Mucosa of gallbladder (tissue), 1 donor: ENCODE measurements at regions not wholly inside any gene's neighbourhood (a gene's known extent, or its start where the extent isn't known, plus 50 kb on each side); places are given as distances from the start of the nearest gene placed in this dataset.

ENCODE experiments used
- DNase-seq: peaks from one replicate; pipeline ENCODE4 v3.0.0-alpha.2; 2020; ENCODE audit warnings: low spot score
- donor health status: DM: no; HTN: no; CAD: no.

DNA sequence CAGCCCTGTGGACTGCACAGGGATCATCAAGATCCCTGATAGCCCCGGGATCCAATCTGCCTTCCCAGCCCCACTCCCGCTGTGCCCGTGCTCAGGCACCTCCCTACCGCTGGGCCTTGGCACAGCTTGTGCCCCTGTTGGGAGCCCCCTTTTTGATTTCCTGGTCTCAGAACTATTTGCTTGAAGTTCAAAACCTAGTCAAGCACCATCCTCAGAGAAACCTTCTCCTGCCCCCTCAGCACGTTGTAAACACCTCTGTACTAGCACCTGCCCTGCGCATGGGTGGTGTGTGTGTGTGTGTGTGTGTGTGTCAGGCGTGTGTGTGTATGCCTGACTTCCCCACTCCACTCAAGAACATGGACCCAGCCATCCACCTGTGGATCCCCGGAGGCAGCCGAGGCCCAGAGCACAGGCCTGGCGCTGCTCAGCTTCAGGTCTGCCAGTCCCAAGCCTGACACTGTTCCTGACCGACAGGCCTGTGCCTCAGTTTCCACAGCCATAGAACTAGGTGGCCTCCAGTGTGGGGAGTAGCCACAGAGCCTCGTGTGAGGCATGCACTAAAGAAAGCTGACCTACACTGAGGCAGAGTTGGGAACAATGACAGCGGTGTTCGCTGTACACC lies 65.5 kb downstream of the ADRA2C start:
- no peak for DNase-seq

DNA sequence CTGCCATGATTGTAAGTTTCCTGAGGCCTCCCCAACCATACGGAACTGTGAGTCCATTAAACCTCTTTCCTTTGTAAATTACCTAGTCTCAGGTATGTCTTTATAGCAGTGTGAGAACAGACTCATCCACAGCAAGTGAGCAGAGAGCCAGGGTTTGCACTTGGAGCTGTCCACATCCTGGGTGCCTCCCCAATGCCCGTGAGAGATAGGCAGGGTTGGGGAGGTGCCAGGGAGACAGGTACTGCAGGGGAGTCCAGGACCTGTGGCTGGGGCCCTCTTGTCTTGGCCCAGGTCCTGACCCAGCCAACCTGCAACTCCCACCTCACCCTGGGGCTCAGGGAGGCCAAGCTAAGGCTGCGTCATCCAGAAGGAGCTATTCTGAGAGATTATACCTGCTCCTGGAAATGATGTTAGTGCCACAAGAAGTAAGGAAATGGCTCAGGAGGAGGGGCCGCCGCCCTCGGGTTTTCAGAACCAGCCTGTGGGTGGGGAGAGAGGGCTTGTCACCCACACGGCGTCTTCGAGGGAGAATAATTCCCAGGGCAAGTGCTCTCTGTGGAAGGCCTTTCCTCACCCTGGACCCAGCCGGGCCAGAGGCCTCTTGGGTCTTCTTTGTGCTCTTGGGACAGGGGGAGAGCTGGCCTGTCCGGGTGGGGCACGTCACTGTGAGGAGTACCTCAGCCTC lies 66.5 kb downstream of the ADRA2C start:
- DNase-seq = no peak

DNA sequence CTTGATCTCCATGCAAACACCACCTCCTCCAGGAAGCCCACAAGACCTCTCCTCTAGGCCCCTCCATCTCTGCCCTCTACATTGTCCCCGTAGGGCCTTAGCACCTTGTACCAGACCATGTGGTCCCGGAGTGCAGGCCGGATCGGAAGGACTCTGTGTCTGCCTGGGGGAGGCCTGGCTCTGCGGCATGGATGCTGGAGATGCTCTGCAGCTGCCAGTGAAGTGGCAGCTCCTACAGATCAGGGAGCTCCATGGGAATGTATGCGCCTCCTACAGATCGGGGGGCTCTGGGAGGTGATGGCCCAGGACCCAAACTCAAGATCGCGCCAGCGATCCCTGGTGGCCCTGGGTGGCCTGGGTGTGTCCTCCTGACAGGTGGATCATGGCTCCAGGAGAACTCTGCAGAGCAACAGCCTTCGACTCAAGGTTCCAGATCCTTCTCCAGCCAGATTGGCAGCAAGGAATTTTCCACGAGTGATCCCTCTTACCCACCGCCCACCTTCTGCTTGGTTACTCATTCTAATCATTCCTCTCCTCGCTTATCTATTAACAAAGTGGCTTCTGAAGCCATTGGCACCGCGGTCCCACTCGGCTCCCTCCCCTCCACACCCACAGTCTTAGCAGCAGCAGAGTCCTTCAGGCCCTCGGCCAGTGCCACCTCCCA lies 67.3 kb downstream of the ADRA2C start:
- no peak for DNase-seq

DNA sequence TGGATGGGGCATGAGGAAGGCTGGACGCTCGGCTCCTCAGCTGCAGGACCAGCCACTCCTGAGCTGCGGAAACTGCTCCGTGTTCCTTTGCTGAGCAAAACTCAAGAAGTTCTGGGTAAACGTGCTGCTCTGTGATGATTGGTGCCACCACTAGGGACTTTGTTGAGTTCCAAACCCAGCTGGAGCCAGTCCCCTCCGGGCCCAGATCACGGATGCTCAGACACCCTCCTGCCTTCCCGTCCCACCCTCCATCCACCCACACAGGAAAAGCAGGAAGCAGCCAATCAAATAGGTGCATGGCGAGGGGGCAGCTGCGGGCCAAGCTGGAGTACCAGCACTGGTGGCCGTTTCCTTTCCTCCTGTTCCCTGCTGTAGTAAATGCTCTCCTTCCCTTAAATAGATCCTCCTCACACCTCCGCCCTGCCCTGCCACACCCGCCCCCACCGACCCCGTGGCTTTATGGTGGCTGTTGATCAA lies 68.0 kb downstream of the ADRA2C start:
- no peak for DNase-seq

DNA sequence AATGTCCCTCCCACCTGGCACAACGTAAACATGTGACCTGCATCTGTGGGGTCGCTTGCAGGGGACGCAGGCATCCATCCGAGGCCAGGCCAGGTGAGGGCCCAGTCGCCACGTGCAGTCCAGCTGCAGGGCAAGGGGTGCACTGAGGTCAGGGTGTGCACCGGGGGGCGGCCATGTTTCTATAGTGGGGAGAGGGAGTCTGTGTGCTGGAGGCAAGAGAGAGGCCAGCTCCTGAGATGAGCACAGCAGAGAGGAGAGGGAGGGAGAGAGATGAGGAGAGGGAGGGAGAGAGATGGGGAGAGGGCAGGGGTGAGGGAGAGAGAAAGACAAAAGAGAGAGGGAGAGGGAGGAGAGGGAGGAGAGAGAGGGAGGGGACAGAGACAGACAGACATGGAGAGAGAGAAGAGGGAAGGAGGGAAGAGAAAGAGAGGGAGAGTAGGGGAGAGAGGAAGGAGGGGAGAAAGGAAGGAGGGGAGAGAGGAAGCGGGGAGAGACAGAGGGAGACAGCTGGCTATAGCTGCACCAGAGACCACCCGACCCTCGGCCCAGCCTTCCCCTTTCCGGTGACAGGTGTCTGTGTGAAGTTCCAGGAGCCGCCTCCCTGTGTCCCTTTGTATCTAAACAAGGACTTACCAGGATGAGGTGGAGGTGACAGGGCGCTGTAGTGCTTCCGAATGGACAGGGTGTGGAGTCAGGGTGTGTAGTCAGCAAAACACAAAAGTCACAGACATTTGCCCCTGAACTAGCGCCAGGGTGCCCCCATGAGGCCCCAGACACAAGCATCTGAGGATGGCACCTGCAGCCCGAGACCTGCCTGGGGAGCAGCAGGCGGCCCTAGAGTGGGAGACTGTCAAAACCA lies 68.7 kb downstream of the ADRA2C start:
- no peak for DNase-seq

DNA sequence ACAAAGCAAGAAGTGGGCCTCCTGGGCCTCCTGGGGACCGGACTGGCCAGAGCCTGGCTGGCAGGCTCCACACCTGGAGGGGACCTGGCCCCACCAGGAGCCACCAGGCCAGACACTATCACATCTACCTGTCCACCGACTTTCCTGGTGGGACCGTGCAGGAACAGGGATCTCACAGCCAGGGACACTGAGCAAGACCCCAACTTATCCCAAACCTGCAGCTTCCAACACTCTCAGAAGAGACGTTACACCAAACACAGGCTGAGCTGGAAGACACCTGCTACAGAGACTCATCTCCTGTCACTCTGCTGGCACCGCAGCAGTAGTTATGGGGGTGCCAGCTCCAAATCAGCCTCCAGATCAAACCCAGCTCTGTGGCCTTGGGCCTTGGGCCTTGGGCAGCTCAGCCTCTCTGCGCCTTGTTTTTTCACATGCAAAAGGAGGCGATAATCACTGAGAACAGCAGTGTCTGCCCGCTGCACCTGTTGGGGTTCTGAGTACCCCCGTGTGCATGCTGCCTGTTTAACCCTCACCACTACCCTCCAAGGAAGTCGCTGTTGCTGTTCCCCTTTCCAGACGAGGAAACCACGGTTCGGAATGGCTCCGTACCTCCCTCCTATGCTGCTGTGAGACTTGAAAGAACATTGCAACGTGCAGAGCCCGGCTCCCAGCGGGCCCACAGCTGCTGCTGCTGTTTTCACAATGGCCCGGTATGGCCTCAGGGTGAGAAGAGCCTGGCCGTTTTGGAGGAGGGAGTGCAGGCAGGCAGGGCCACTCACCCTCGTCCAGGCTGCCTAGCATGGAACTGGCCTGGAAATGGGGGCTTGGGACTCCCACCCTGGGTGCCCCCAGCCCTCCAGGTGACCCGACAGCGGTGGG lies 69.6 kb downstream of the ADRA2C start:
- no peak for DNase-seq

DNA sequence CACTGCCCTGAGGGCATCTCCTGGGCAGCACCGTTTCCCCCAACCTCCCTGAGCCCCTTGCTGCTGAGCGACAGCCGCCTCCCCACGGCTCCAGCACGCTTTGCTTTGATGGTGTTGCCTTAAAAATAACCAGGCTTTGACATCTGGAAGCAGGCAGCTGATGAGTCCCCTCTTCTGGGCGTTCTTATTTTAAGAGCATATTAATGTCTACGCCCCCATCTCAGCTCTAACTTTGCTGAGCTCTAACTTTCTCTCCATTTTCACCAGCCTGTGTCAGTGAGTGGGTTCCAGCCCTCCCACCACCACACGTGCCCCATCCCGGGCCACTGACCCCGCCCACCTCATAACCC lies 70.2 kb downstream of the ADRA2C start:
- DNase-seq = no peak

DNA sequence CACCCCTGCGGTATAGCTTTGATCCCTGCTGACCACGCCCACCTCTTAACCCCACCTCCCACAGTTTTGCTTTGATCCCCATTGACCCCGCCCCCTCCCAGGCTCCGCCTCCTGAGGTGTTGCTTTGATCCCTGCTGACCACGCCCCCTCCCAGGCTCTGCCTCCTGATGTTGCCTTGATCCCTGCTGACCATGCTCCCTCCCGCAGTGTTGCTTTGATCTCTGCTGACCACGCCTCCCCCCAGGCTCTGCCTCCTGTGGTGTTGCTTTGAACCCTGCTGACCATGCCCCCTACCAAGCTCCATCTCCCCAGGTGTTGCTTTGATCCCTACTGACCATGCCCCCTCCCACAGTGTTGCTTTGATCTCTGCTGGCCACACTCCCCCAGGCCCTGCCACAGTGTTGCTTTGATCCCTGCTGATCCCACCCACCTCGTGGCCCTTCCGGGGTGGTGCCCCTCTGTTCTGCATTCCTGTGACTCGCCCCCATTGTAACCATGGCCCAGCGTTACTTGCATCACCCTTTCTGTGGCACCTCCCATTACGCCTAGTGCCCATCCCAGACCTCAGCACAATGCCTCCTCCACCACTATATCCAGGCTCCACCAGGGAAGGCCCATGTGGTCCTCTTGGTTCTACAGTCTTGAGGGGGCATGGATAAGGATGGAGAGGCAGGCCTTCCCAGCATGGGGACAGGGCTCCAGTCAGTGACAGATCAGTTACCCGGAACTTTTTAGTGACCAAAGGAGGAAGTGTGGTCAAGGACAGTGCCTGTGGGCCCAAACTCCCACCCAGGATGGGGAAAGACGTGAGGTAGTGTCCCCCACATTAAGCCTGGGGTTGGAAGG lies 70.8 kb downstream of the ADRA2C start:
- DNase-seq = no peak

DNA sequence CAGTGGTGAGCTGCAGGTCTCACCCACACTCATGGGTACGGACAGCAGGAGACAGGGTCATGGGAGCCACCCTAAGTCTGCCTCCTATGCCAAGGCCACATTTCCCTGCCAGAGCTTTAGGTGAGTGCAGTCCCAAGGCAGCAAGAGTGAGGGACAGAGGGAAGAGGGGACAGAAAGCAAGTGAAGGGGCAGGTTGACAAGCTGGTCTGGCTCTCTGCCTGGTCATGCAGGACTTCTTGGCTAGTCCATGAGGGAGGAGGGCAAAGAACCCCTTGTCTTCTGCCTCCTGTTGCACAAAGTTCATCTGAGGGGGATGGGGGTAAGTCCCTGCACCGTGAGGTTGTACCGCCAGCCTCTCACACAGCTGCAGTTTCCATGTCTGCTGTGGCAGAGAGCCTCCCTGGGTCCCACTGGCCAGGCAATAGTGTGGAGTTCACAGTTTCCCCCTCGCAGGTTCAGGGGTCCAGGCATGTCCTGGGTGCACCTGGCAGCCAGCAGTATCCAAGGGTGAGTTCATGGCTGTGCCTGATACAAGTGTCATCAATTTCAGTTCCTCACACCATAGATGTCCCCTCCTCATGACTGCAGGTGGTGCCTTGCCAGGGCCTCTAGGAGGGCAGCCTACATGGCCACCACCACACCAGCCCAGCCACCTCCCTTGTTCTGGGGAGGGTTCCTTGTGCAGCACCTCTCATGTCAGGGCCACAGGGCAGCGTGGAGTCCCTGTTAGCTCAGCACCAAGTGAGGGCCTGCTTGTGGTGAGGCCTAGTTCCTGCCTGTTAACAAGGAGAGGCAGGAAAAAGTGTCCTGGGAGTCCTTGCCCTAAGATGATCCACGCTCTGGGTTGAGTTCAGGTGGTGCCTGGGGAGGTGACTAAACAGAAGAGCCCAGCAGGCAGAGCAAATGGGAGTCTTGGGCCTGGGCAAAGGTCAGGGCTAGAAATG lies 72.5 kb downstream of the ADRA2C start:
- no peak for DNase-seq

DNA sequence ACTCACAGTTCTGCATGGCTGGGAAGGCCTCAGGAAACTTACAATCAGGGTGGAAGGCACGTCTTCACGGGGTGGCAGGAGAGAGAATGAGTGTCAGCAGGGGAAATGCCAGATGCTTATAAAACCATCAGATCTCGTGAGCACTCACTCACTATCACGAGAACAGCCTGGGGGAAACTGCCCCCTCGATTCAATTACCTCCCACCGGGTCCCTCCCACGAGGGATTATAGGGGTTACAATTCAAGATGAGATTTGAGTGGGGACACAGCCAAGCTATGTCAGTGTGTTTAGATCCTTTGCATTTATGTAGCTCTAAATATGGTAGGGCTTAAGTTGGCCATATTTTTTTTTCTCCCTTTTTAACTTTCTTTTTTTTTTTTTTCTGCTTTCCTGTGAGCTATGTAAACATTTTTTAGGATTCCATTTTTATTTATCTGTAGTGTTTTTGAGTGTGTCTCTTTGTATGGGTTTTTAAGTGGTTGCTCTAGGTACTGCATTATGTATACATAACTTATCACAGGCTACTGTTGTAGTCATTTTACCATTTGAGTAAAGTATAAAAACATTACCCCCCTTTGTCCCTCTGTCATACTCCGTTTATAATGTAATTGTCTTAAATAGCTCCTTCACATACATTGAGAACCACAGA lies 79.0 kb downstream of the ADRA2C start:
- DNase-seq = no peak

DNA sequence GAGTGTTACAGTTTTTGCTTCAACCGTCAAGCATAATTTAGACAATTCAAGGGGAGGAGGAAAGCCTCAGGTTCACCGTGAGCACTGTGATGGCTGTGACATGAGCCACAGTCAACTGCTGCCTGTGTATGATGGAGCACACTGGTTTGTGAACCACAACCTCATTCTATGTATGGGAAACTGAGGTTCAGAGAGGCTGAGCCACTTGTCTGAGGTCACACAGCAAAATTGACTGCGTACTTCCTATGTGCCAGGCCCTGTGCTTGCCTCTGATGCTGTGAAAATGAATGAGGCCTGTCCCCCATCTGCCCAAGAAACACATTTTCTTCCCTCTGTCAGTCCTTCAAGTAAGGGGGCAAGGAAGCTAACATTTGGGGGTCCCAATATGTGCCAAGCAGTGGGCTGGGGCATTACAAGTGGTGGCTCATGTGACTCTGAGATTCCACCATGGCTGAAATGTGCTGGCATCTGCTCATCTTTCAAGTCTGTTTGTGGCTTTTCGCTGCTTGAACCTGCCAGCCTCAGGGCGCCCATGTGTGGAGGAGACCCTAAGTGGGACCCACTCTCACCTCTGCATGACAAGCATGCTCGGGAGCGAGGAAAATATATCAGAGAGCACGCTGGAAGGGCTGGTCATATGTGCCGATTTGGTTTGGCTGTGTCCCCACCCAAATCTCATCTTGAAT lies 79.7 kb downstream of the ADRA2C start:
- no peak for DNase-seq

DNA sequence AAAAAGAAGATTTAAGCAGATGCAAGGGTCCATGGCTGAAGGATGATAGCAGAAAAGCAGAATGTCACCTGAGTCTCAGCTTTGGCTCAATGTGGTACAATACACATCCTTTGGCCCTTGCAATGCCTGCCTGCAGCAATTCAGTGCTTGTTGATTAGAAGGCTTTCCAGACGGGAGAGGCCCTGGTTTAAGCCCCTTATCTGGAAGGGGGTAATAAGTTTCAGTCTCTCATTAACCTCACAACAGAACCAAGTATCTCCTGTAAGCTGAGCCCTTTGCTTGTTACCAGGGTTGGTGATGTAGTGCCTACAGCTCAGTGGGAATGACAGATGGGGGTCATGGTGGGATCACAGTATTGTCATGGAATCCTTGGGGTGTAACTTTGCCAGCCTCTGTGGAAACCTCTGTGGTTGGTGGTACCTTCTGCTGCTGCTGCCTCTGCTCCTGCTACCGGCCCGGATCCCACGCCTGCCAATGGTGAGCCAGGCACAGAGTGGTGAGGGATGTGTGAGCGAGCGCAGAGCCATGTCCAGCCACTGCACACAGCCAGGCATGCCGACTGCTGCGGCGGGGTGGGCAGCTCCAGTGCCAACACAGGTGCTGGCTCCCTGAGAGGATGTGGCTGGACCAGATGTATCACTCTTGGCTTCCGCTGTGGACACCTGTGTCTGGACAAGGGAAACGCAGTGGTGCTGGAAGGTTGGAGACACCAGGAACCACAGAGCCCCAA lies 81.2 kb downstream of the ADRA2C start:
- no peak for DNase-seq

DNA sequence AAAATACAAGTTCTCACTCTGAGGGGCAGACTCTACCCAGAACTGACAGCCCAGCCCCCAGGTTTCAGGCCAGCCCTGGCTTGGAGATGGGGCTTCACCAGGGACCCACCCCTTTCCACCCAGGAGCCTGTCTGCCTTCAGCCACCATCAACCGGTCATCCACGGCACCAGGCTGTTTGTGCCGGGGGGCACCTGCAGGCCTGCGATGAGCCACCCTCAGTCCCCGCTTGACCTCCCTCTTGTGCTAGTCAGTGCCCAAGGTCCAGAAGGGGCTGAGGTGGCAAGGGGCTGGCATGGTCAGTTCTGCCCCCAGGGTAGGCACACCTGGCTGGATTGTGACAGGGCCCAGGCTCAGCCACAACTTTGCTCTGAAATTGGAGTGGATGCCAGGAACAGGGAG lies 82.1 kb downstream of the ADRA2C start:
- DNase-seq = no peak

DNA sequence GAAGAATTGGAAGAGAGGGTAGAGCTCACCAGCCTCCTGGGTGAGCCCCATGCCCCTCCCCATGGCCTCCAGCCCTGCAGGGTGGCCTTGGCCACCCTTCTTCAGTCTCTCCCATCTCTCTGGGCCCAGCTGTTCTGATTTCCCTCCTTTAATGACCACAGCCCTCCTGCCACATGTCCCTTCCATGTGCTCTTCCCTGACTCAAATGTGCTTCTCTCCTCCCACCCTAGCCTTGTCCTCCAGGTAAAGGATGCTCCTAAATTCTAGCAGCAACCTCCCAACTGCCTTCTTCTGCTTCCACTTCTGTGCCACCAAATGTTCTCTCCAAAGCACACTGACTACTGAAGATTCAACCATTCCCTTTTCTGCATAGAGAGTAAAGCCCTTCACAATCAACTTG lies 83.0 kb downstream of the ADRA2C start:
- DNase-seq = no peak

DNA sequence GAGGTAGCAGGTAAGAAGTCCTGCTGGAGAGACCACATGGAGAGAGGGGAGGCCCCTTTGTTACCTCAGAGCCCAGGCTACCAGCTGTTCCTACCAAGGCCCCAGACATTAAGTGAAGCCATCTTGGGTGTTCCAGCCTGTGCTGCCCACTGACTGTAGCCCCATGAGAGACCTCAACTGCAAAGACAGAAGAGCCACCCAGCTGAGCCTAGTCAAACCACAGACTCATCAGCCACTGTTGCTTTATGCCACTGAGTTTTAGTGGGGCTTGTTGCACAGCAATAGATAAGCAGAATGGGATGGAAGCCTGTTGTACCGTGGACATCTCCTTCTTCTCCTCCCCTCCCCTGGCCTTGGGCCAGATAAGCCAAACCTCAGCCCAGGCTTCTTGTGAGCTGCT lies 83.9 kb downstream of the ADRA2C start:
- DNase-seq = no peak

DNA sequence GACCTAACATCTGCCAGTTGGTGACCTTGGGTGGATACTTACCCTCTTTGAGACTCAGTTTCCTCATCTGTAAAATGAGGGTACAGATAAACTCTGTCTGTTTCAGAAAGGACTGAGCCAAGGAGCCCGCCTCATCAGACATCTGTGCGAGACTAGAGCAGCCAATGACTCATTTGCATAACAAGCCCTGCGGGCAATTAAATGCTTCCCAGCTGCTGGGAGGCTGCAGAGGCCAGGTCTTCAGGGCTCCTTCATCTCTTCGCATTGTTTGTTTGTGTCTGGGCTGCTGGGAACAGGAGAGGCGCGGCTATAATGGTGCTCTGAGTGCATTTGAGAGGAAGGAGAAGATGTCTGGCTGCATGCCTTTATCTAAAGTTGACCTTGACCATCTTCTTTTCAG lies 85.0 kb downstream of the ADRA2C start:
- DNase-seq = no peak

DNA sequence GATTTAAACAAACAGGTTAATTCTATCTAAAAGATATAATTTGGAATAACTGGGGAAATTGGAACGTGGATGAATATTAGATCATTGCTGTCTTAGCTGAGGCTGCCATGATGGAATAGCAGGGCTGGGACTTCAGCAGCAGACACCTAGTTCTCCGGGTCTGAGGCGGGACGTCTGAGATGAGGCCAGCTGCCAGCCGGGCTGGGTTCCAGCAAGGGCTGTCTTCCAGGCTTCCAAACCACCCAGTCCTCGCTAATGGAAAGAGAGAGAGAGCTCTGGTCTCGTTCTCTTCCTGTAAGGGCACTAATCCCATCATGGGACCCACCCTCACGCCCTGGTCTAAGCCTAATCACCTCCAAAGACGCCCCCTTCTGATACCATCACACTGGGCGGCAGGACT lies 85.7 kb downstream of the ADRA2C start:
- DNase-seq = no peak
